MM.1S (cell line): ENCODE measurements at regions not wholly inside any gene's neighbourhood (a gene's known extent, or its start where the extent isn't known, plus 50 kb on each side); places are given as distances from the start of the nearest gene placed in this dataset.

Experiments
- EZH2 ChIP-seq: fragments of 300-600 bp; sonication (generic); optimal IDR thresholded peaks from 2 replicates; pipeline ENCODE3; 2017; ENCODE audit warnings: low read depth, mild to moderate bottlenecking, antibody characterized with exemption, low read length, mixed read lengths
- TF ChIP-seq, protein P1 (sequence below): fragments of 300-600 bp; sonication (generic); IDR thresholded peaks from 2 replicates; pipeline ENCODE4 v1.5.1; 2016; ENCODE audit warnings: antibody characterized with exemption, low read length, mixed read lengths

DNA sequence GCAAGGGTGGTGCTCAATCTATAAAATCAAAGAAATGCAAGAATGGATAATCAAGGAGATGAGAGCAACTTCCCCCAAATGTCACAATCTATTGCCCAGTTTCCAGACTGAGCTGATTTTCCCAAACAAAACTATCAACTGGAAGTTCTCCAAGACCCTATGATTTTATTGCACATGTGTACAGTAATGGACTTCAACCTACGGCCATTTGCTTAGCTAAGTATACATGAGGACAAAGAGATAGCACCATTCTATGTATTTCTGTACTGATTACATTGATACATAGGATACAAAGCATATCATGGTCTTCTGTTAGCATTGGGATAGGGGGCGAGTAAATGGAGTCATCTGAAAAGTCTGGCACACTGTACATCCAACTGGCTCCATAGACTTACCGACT, 407.8 kb downstream of the GABRG1 start:
- TF ChIP-seq, protein P1, sequence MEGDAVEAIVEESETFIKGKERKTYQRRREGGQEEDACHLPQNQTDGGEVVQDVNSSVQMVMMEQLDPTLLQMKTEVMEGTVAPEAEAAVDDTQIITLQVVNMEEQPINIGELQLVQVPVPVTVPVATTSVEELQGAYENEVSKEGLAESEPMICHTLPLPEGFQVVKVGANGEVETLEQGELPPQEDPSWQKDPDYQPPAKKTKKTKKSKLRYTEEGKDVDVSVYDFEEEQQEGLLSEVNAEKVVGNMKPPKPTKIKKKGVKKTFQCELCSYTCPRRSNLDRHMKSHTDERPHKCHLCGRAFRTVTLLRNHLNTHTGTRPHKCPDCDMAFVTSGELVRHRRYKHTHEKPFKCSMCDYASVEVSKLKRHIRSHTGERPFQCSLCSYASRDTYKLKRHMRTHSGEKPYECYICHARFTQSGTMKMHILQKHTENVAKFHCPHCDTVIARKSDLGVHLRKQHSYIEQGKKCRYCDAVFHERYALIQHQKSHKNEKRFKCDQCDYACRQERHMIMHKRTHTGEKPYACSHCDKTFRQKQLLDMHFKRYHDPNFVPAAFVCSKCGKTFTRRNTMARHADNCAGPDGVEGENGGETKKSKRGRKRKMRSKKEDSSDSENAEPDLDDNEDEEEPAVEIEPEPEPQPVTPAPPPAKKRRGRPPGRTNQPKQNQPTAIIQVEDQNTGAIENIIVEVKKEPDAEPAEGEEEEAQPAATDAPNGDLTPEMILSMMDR: no peak
- no peak for TF ChIP-seq EZH2
